Hematopoietic multipotent progenitor cell treated with erythropoietin and hydrocortisone succinate and interleukin-3 and kit ligand, for 6 days (in vitro differentiated cells): ENCODE measurements at regions not wholly inside any gene's neighbourhood (a gene's known extent, or its start where the extent isn't known, plus 50 kb on each side); places are given as distances from the start of the nearest gene placed in this dataset.
"Not testable (repeated sequence)": the region's sequence is repeated elsewhere in the genome, so short reads cannot be mapped to it uniquely, and the experiment has no call there.

Experiments used
- DNase-seq: peaks from one replicate; pipeline ENCODE4 v3.0.0-alpha.2; 2015

DNA sequence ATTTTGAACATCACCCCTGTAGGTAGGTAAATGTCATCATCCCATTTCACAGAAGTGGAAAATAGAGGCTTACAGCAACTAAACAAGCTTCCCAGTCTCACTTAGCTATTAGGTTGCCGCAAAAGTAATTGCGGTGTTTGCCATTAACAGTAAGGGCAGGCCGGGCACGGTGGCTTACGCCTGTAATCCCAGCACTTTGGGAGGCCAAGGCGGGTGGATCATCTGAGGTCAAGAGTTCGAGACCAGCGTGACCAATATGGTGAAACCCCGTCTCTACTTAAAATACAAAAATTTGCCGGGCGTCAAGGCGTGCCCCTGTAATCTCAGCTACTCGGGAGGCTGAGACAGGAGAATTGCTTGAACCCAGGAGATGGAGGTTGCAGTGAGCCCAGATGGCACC, 179.7 kb downstream of the IRF8 start:
- not testable (repeated sequence) for DNase-seq

DNA sequence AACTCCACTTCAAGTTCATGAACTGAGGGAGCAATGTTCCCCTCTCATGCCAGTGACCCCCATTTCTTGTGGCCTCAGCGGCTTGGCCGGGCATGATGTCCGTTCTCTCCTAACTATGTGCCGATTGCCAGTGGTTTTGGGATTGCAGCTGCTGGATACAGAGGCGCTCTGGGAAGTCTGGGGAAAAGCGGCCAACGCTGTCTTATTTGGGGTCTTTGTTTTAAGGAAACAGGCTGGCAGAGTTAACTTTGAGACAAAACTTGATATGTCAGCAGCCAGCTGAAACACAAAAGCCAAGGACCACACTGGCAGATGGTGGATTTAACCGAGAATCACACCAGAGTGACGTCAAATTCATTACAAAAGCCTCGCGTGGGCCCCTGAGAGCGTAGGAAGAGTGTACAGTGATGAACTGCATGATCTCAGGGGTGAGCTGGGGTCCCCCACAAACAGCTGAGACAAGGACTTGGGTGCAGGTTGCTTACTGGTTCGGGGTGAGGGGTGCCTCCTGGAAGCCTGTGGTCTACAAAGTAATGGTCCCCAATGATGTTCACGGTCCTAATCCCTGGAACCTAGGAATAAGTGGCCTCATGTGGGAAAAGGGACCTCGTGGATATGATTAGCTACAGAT, 180.4 kb downstream of the IRF8 start:
- DNase-seq = no peak

DNA sequence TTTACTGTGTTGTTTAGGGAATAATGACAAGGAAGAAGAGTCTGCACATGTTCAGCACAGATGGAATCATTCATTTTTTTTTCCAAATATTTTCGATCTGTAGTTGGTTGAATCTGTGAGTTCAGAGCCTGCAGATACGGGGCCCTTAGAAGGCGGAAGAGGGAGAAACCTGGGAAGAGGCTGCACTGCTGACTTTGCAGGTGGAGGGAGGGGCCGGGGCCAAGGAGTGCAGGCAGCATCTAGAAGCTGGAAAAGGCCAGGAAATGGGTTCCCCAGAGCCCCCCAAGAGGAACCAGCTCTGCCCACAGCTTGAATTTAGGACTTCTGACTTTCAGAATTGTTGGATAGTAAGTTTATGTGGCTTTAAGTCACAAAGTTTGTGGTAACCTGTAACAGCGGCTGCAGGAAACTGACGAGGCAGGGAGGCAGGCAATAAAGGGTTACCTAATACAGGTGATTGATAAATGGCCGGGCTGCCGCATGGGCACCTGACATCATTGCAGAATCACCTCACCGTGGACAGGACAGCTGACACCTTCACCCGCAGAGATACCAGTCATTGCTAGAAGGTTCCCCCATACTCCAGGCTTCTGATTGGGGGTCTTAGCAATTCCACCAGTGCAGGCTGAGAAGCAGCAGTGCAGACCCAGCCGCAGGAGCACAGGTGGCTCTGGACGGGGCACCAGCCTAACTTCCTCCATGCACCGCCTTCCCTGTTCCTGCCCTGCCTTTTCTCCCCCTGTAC, 181.3 kb downstream of the IRF8 start:
- no peak for DNase-seq

DNA sequence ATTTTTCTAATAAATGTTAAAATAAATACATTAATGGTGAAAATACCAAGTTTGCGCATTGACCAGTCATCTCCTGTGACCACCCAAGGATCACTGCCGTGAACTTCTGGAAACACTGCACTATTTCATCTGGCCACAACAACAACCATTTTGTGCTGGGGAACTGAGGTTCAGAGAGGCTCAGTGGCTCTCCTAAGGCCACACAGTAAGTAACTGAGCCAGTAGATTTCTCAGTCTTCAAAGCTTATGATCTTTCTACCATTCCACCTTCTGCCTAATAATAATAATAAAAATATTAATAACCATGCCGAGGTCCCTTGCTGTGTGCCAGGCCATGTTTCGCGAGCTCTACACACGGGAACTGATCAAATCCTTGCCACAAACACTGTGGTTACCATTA, 182.0 kb downstream of the IRF8 start:
- no peak for DNase-seq

DNA sequence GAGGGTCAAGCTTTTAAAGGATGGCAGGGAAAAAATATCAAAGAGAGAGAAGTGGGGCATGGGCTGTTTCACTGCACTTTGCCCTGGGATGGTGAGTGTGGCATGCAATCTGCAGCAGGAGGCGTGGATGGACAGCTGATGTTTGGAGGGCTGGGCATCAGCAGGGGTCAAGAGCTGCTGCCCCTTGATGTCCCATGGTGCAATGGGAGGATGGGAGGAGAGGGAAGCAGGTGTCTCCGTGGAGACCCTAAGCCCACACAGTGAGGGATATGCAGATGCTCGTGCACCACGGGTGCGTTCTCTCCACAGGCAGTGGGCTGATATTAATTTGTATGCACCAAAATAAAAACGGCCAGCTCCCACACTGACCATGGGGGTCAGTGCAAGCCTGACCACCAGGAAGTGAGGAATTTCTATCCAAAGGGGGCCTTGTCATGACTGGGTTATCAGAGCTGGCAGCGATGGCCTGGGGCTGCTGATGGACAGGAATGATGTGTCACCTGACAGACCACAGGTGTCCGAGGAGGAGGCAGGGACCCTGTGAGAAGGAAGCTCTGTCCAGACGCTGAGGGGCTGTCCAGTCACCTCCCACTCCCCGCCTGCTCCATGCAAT, 183.6 kb downstream of the IRF8 start:
- DNase-seq = no peak

DNA sequence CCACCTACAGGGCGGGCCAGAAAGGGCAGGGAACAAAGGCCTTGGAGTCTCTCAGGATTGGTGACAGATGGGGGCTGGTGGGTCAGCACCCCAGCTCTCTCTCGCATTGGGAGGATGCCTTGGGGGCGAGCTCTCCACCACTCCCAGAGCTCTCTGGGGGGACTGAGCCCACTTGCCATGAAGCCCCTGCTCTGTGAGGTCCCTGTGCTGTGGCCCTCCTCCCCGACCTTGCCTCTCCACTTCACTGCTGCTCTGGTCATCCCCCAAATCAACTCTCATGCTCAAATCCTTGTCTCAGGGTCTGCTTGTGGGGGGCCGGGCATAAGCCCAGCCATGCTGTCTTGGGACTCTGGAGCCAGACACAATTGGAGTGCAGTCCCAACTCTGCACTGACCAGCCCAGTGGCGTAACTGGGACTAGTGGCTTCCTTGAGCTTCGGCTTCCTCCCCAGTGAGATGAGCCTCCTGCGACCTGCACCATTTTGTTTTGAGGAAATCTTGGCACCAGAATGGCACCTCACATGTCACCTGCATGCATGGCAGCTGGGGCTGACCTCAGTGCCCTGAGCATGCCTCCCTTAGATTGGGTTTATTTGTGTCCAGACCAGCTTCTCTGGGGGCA, 184.5 kb downstream of the IRF8 start:
- no peak for DNase-seq

DNA sequence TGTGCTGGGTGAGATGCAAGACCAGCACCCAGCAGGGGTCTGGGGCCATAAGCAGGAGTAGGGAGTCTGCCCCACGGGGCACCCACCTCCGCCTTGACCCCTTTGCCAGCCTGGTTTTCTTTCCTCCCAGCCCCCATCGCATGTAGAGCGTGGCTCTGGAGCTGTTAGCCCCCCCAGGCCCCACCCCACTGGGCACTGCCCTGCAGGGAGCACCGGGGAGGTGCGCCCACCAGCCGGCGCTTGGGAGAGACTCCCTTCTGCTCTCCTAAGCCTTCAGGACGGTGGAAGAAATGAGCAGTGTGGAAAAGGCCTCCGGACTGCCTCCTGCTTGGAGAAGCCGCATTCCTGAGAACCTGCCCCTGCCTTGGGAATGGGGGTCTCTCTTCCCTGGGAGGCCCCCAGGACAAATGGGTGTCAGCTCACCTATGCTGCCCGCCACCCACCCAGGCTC, 186.2 kb downstream of the IRF8 start:
- no peak for DNase-seq

DNA sequence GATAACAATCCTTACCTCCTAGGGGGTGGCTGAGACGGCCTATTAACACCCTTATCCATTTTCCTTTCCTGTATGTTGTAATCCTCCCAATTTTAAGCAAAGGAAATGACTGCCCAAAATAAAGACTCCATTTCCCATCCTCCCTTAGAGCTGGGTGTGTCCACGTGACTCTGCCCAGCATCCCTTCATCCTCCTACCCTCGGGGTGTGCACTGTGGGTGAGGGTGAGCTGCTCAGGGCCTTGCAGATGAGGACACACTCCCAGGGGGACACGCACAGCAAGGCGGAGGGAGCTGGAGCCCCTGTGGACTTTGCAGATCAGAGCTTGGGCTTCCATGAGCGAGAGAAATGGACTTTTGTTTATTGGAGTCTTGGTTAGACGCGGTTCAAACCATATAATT, 186.8 kb downstream of the IRF8 start:
- no peak for DNase-seq

DNA sequence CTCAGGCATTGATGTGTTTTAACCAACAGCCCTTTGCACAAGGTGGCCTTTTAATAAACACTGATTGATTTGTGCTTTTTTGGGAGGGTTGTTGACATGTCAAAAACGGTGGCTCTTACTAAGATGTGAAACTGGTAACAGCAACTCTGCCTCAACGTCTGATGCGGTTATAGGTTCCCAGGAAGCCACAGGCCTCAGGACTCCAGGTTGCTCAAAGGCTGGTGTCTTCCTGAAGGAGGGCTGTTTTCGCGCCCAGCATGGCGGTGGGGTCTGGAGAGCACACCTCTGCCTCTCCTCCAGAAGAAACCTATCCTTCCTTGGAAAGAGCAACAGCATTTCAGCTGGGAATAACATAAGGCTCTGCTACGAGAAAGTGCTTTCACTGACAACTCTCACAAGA, 187.5 kb downstream of the IRF8 start:
- DNase-seq = no peak

DNA sequence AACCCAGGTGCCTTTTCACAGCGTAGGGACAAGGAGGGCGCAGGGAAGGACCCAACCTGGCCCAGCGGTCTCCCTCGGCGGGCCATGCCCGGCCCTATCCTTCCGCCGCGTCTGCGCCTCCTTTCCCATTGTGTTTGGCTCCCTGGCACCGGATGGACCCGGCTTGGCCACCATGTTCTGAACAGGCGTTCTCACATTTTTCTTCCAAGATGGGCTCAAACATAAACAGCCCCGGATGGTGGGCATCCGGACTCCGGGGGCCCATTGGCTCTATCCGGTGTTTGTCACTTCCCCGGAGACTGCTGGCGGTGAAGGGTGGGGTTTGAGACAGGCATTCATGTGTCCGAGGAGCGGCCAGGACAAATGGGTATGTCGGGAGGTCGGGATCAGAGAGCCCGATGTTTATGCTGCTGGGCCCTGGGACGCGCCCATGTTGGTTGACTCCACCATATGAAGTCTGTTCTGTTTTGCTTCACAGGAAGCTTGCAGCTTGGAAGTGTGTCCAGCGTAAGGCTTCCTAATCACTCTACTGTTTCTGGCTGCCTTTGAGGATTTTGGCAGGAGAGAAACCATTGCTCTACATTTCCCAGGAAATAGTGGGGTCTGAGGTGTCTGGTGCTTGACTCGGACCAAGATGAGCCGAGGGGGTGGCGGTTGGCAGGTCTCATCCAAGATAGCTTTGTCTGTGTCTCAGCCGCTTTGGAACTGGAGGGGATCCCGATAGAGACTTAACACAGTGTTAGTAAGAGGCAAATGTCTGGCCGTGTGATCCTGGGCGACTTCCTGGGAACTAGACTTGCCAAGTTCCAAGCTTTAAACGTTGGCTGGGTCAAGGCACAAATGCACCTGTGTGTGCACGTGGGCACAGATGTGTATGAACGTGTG, 188.3 kb downstream of the IRF8 start:
- no peak for DNase-seq

DNA sequence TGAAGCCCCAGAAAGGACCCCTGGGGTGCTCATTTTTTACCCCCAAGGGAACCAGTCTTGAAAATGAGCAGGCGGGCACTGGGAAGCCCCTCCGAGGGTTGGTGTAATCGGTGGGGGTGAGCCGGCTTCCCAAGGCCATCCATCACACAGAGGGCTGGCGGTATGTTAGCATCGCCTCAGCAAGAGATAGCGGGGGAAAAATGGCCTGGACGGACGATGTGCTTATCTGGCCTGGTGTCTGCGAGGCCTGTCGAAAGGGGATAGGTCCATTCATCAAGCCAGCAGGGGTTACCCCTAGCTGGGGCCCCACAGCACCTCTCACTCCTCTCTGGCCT, 188.9 kb downstream of the IRF8 start:
- no peak for DNase-seq

DNA sequence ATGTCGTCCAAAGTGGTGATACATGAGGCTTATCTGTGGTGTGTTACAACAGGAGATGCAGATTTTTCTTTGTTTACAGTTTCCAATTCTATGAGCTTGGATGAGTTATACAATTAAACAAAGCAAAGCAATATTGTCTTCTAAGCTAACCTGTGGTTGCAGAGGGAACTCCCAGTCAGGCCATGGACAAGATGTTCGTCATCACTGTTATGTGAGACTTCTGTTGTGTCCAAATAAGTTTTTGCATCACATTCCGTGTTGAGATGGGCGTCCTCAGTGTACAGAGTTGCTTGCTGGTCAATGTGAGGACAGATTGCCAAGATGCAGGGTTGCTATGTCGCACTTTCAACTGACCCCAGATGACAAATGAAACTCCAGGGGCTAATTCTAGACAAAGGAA, 189.3 kb downstream of the IRF8 start:
- DNase-seq = no peak

DNA sequence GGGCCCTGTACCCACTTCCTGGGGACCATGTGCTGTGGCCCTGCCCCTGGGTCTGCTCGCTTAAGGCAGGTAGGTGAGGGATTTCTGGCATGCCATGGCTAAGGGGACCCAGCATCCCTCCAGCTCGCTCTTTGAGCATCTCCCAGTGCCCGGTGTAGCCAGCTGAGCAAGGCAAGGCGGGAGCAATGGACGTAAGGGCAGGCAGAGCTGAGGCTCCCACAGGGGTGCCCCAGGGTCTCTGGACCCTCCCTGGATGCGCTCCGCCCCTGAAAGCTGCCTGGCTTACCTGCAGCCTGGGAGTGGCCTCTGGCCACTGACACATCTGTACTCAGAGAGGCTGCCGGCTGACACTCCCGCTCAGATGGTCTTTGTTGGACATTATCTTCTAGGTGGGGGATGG, 189.9 kb downstream of the IRF8 start:
- no peak for DNase-seq

DNA sequence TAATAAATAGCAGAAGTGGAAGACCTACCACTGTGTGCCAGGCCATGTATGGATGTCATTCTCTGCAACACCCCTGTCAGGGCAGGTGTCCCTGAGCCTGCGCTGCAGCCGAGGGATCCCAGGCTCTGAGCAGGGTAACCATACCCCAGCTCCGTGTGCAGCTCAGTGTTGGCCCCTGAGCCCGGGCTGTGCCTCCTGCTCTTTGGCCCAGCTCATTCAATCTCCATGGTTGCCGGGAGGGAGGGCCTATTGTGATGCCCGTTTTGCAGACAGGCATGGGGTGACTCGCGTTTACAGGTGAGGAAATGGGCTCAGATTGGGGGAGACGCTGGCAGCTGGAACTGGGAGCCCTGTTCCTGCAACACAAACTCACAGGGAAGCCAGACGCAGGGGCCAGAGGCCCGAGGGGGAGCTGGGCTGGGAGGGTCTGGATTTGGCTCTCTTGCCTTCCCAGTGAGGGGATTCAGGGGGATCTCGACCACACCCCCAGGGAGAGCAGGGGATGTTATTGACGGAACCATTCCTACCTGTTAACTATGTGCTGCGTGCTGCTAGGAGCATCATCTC, 190.5 kb downstream of the IRF8 start:
- DNase-seq = no peak

DNA sequence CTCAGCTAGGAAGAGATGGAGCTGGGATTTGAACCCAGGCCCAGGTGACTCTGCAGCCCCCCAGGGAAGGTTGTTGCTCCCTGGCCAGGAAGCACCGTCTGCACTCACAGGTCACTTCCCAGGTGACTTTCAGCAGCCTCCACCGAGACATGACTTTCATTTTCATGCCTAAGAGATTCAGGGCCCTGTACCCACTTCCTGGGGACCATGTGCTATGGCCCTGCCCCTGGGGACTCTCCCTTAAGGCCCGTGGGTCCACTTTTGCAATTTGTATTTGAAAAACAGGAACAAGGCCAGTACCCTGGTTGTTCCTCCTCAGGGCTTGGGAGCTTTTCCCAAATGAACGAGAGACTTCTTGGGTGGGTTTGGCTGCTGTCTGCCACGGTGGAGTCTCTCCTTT, 191.0 kb downstream of the IRF8 start:
- DNase-seq = no peak

DNA sequence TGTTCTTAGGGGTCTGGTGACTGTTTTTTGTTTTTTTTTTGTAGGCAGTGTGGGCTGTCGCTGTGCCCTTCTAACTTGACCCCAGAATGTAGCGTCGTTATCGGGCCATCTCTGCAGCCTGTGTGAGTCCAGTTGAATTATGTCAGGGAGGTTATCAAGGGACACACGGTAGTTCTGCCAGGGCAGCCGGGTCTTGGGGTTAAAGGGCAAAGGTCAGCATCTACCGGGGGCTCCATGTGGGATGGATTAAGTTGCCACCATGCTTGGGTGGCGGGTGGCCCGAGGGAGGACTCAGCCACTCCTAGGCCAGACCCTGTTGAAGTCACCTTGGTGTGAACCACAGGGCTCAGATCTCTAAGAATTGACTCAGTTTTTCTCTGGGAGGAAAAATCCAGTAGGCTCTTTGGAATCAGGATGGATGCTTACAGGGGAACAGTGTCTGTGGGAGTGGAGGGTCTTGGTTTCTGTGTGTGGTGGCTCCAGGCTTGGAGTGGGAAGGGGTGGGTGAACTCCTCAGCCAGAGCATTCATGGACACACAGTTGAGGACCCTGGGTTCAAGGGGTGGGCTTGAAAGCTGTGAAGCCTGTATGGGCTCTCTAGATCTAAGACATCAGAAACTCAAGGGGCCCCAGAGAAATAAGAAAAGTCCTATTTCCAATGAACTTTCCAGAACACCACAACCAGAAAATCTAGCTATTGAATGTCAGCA, 191.7 kb downstream of the IRF8 start:
- no peak for DNase-seq

DNA sequence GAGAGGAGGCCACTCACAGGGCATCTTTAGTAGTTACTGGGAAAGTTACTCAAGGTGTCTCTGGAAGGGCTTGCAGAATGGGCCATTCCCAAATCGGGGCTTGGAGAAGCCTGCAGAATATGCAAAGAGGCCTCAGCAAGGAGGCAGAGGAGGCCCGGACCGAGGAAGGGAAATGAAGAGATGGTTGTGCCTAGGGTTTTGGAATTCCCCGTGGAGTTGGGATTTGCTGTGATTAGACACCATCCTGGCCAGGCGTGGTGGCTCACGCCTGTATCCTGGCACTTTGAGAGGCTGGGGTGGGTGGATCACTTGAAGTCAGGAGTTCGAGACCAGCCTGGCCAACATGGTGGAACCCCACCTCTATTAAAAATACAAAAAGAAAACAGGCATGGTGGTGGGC, 193.0 kb downstream of the IRF8 start:
- DNase-seq = no peak

DNA sequence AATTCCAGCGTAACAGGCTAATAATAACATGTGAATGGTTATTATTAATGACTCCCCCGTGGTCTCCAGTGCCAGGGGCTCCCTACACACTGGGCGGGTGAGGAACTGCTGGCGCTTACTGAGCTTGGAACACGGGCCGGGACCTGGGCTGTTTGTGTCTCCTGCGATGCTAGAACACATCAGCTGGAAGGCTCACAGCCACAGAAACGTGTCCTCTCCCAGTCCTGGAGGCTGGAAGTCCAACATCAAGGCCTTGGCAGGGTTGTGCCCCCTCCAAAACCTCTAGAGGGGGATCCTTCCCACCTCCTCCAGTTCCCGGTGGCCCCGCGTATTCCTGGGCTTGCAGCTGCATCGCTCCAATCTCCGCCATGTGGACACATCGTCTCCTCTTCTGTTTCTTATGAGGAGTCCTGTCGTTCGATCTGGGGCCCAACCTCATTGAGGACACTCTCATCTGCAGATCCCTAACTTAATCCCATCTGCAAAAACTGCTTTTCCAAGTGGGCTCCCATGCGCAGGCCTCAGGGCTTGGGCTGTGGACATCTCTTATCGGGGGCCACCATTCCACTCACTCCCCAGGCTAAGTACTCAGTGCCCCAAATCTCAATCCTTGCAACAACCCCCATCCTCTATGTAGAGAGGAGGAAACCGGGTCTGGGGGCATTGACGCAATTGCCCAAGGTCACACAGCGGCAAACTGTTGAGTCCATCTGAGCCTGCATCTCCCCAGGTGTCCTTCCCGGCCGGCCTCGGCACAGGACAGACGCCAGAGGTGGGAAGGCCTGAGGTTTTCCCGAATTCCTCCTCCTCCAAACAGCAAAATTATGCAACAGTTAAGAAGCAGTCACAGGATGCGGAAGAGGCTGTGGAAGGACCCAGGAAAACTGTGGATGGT, 193.9 kb downstream of the IRF8 start:
- DNase-seq = no peak

DNA sequence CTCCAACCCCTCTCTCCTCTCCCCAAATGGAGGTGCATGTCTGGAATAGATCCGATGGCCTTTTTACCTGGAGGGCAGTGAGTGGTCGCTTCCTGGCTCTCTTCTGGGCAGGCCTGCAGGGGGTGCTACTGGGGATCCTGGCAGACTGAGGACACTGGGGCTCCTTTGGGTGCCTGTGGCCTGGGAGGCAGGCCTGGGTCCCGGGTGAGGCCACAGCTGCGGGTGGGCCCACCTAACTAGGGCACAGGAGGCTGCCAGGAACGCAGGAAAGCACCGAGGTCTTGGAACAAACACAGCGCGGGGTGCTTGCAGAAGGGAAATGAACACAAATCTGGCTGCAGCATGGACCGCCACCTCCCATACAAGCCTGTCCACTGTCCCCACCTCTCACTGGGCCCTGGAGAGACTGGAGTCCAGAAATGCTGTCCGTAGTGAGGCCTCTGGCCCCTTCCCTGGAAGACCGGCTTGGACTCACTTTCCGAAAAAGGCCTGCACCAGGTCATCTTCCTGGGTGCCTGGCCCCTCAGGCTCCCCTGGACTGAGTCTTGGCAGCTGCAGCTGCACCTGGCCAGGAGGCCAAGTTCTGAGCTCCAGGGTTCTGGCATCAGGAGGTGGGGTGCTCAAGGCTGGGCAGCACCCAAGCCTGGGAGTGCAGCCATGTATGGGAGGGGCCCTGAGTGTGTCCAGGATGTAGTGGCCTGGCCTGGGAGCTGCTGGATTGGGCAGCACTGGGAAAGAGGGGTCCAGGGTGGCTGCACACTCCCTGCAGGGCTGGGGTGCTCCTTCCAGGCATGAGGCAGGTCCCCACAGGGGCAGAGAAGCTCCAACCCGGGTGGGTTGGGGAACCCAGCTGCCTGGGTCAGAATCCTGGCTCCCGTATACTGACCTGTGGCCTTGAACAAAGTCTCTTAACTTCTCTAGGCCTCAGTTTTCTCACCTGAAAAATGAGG, 195.1 kb downstream of the IRF8 start:
- no peak for DNase-seq
